Cardiac muscle cell (in vitro differentiated cells and primary cell): ENCODE measurements at regions not wholly inside any gene's neighbourhood (a gene's known extent, or its start where the extent isn't known, plus 50 kb on each side); places are given as distances from the start of the nearest gene placed in this dataset.
"Not testable (repeated sequence)": the region's sequence is repeated elsewhere in the genome, so short reads cannot be mapped to it uniquely, and the experiment has no call there.

Experiments used
- DNase-seq, 2 donors: peaks; one replicate each; pipeline versions ENCODE4 v3.0.0 to v3.0.0-alpha.2; 2010 to 2017; ENCODE audit warnings: low read depth in 1 of 2, low spot score in 1 of 2
- H3K27ac ChIP-seq: fragments of 200-600 bp; sonication (generic); 2 replicates; pipeline ENCODE4 v1.5.1; 2016
- H3K27me3 ChIP-seq: fragments of 200-600 bp; sonication (generic); 2 replicates; pipeline ENCODE4 v1.6.0; 2016; ENCODE audit warnings: control low read depth
- H3K36me3 ChIP-seq: fragments of 200-600 bp; sonication (generic); 2 replicates; pipeline ENCODE4 v1.5.1; 2016; ENCODE audit warnings: control low read depth
- H3K4me1 ChIP-seq: fragments of 200-600 bp; sonication (generic); 2 replicates; pipeline ENCODE4 v1.8.1; 2017; ENCODE audit warnings: low read depth, mild to moderate bottlenecking, mixed run types
- H3K4me3 ChIP-seq: fragments of 200-600 bp; sonication (generic); 2 replicates; pipeline ENCODE4 v1.5.1; 2016; ENCODE audit warnings: mild to moderate bottlenecking
- H3K9me3 ChIP-seq: fragments of 200-600 bp; sonication (generic); 2 replicates; pipeline ENCODE4 v1.5.1; 2017; ENCODE audit warnings: low read depth, mild to moderate bottlenecking, control low read depth
- CTCF ChIP-seq: IDR thresholded peaks from 2 replicates; pipeline ENCODE4 v1.5.1; 2012; ENCODE audit warnings: low read depth, mild to moderate bottlenecking, low read length

- no peak for TF ChIP-seq CTCF
- Histone ChIP-seq H3K36me3 (peaks cover 2% of the 10 kb centered on the region), H3K4me3 (no peak overlapping the region), H3K27ac (no peak overlapping the region), H3K9me3 (no peaks in the 10 kb centered on the region), H3K4me1 (no peaks in the 10 kb centered on the region), H3K27me3 (no peaks in the 10 kb centered on the region)
- DNase-seq = peak in 1 of 2 donors; percentile 73
Measured at GRCh38 chr20:28562510-28562898, 2695.0 kb upstream of the DEFB115 start.

GRCh38 chr20:28562899-28563521, 2694.5 kb upstream of the DEFB115 start:
- H3K36me3 ChIP-seq, H3K27me3 ChIP-seq, H3K4me1 ChIP-seq, H3K4me3 ChIP-seq, H3K27ac ChIP-seq, H3K9me3 ChIP-seq: not testable (repeated sequence)
- DNase-seq = peak in 1 of 2 donors; percentile 56

GRCh38 chr20:28564024-28564423, 2693.4 kb upstream of the DEFB115 start:
- not testable (repeated sequence) for DNase-seq

DNA sequence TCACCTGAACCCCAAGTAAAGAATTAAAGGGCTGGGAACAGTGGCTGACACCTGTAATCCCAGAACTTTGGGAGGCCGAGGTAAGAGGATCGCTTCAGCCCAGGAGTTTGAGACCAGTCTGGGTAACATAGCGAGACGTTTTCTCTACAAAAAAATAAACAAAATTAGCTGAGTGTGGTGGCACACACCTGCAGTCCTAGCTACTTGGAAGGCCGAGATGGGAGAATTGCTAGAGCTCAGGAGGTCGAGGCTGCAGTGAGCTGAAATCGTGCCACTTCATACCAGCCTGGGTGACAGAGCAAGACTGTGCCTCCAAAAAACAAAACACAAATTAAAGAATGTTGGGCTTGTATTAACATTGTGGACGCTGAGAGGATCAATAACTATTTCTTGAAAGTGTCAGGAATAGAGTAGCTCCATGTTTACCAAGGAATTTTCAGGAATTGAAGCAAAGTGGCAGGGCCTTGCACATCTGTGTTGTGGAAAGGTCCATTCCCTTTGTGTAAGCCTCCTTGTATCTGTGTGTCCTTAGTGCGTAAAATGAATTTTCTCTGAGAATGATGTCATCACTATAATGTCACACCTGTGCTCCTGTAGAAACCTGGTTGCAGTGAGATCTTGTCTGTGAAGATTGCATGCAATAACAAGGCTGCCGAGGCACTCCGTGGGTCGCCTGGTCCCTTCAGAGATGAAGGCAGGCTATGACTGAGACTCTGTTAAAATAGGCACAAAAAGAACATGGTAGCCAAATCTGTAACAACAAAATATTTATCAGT, 2692.6 kb upstream of the DEFB115 start:
- not testable (repeated sequence) for H3K27ac ChIP-seq, H3K4me1 ChIP-seq, H3K27me3 ChIP-seq, H3K9me3 ChIP-seq, H3K36me3 ChIP-seq, DNase-seq, H3K4me3 ChIP-seq

More at GRCh38 chr20:28564024-28564423, 2693.4 kb upstream of the DEFB115 start:
- not testable (repeated sequence) for H3K4me1 ChIP-seq, H3K27ac ChIP-seq, H3K36me3 ChIP-seq, H3K27me3 ChIP-seq, H3K4me3 ChIP-seq, H3K9me3 ChIP-seq

DNA sequence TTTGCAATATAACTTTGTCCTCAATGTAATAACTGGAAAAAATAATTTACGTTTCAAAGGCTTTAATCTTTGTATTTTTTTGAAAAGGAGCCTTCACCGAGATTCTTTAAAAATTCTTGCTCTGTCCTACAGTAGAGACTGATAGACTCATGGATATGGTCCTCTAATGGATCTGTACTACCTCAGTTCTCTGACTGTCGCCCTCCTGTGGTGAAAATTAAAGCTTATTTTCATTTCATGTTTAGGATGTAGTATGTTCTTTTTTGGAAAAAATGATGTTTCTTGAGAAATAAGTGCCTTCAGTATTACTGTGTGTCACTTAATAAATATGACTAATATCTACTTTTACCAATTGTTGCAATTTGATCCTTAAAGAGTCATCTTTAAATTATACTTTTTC, 2681.5 kb upstream of the DEFB115 start:
- not testable (repeated sequence) for H3K27ac ChIP-seq, H3K9me3 ChIP-seq, H3K36me3 ChIP-seq, H3K4me3 ChIP-seq, H3K4me1 ChIP-seq, H3K27me3 ChIP-seq
- DNase-seq = peak; percentile 11 to 22

DNA sequence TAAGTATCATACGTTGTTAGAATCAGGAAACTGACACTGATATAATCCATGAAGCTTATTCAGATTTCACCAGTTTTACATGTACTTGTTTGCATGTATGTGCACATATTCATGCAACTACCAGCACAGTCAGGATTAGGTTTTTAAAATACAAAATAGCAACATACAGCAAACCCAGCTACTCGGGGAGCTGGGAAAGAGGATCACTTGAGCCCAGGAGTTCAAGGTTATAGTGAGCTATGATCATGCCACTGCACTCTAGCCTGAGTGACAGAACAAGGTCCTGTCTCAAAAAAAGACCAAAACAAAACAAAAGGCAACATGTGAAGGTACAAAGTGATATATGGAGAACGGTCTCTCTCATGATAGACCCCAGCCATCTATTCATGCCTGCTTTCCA, 2665.8 kb upstream of the DEFB115 start:
- H3K9me3 ChIP-seq, H3K27me3 ChIP-seq, H3K4me1 ChIP-seq, H3K27ac ChIP-seq, H3K4me3 ChIP-seq, H3K36me3 ChIP-seq, DNase-seq: not testable (repeated sequence)

DNA sequence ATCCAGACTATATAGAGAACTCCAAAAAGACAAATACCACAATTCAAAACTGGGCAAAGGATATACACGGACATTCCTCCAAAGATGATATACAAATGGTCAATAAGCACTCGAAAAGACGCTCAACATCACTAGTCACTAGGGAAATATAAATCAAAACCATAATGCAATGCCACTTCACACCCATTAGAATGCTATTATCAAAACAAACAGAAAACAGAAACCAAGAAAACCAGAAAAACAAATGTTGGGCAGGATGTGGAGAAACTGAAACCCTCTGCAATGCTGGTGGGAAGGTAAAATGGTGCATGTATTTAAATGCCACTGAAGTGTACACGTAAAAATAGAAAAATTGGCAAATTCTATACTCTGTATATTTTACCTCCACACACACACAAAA, 2664.1 kb upstream of the DEFB115 start:
- DNase-seq, H3K27ac ChIP-seq, H3K4me3 ChIP-seq, H3K9me3 ChIP-seq, H3K27me3 ChIP-seq, H3K36me3 ChIP-seq, H3K4me1 ChIP-seq: not testable (repeated sequence)

DNA sequence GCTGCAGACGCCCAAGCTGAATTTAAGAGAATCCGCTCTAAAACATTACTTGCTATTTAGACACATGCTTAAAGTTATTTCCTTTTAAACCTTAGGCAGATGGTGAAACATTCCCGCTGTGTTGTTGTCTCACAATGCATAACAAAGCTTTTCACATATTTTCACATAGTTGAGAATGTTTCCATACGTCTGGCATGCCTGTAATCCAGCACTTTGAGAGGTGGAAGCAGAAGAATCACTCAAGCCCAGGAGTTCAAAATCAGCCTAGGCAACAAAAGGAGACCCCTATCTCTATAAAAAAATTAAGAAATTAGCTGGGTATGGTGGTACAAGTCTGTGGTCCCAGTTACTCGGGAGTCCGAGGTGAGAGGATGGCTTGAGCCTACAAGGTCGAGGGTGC, 2663.0 kb upstream of the DEFB115 start:
- H3K27me3 ChIP-seq, H3K27ac ChIP-seq, H3K9me3 ChIP-seq, H3K36me3 ChIP-seq, H3K4me3 ChIP-seq, H3K4me1 ChIP-seq: not testable (repeated sequence)
- peak in 1 of 2 donors; percentile 1 for DNase-seq

- peak overlapping the region; percentile 50 for H3K4me3 ChIP-seq
- H3K27me3 ChIP-seq, DNase-seq, H3K4me1 ChIP-seq, H3K36me3 ChIP-seq, H3K9me3 ChIP-seq: not testable (repeated sequence)
- H3K27ac ChIP-seq = peak overlapping the region; percentile 69
Measured at GRCh38 chr20:28602006-28602402, 2655.5 kb upstream of the DEFB115 start.
